ENCODE measurements at regions not wholly inside any gene's neighbourhood (a gene's known extent, or its start where the extent isn't known, plus 50 kb on each side); places are given as distances from the start of the nearest gene placed in this dataset.

GRCh38 chr10:7464691-7465090 lies 53.9 kb upstream of the SFMBT2 start:
- no peak for TF ChIP-seq CTCF (conservative IDR thresholded peaks at IDR 0.05; ENCODE audit: low read depth)
- POLR2A ChIA-PET (ENCODE audit: low non-redundant PET) = no interaction called here
- CTCF ChIA-PET = interaction anchor here (0.6 to 0.8 kb wide), 2 partner anchors 132 to 174 kb away, joined by 3 to 7 read pairs; no protein-coding TSS in a partner anchor
- no peak overlapping the region for H3K27ac ChIP-seq
- DNase-seq (ENCODE audit: low spot score) = no peak

All from RWPE1 (cell line).